ENCODE measurements at regions not wholly inside any gene's neighbourhood (a gene's known extent, or its start where the extent isn't known, plus 50 kb on each side); places are given as distances from the start of the nearest gene placed in this dataset.

DNA sequence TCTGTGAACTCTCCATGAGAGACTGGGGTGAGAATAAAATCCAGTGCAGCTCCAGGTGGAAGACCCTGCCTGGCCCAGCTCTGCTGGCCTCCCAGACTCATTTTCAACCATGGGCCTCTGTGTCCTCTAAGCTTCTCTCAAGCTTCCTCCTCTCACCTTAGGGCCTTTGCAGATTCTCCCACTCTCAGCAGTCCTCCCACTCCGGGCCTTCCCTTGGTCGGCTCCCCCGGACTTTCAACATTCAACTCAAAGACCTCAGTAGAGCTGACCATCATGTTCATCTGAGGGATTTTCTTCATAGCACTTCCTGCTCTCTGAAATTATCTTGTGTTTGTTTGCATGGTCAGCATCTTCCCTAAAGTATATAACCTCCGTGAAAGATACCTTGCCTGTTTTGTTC lies 370.5 kb upstream of the ZNF507 start:
- H3K27me3 ChIP-seq (ENCODE audit: control insufficient read depth, insufficient read depth, low read length): no peaks in the 10 kb centered on the region
- H3K9ac ChIP-seq (ENCODE audit: low read length in 3 of 3): no peak overlapping the region
- DNase-seq (peak in 1 of 5 donors; percentile 16), FAIRE-seq (no peak)
- no peak overlapping the region for H3K27ac ChIP-seq (ENCODE audit: low read depth in 2 of 2, low read length in 2 of 2)
- H3K36me3 ChIP-seq (ENCODE audit: control insufficient read depth in 2 of 3, insufficient read depth in 3 of 3, low read length in 3 of 3): no peaks in the 10 kb centered on the region
- intact Hi-C loops (cut with DNase I): no loop called here
- H3K4me3 ChIP-seq (ENCODE audit: low read length in 3 of 3): no peak overlapping the region
- H3K4me1 ChIP-seq (ENCODE audit: control insufficient read depth in 2 of 3, insufficient read depth in 2 of 3, low read depth in 1 of 3, low read length in 3 of 3): no peaks in the 10 kb centered on the region
- H3K9me3 ChIP-seq (ENCODE audit: control insufficient read depth in 2 of 3, insufficient read depth in 1 of 3, low read length in 3 of 3): no peaks in the 10 kb centered on the region
- TF ChIP-seq, protein P1, sequence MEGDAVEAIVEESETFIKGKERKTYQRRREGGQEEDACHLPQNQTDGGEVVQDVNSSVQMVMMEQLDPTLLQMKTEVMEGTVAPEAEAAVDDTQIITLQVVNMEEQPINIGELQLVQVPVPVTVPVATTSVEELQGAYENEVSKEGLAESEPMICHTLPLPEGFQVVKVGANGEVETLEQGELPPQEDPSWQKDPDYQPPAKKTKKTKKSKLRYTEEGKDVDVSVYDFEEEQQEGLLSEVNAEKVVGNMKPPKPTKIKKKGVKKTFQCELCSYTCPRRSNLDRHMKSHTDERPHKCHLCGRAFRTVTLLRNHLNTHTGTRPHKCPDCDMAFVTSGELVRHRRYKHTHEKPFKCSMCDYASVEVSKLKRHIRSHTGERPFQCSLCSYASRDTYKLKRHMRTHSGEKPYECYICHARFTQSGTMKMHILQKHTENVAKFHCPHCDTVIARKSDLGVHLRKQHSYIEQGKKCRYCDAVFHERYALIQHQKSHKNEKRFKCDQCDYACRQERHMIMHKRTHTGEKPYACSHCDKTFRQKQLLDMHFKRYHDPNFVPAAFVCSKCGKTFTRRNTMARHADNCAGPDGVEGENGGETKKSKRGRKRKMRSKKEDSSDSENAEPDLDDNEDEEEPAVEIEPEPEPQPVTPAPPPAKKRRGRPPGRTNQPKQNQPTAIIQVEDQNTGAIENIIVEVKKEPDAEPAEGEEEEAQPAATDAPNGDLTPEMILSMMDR (IDR thresholded peaks at IDR 0.05; ENCODE audit: borderline replicate concordance, extremely low read depth, insufficient read depth): no peak

DNA sequence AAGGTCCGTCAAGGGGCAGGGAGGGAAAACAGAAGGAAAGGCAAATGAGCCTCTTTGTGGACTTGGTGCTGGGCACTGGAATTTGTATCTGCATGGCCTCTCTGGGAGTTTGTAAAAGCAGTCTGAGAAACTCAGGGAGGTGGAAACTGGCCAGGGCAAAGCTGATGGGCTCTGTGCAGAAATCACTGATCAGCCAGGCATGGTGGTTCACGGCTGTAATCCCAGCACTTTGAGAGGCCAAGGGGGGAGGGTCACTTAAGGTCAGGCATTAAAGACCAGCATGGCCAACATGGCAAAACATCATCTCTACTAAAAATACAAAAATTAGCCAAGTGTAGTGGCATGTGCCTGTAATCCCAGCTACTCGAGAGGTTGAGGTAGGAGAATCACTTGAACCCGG lies 369.9 kb upstream of the ZNF507 start:
- H3K4me3 ChIP-seq (ENCODE audit: low read length in 3 of 3): no peak overlapping the region
- FAIRE-seq (no peak), DNase-seq (peak in 1 of 5 donors; percentile 7)
- H3K9me3 ChIP-seq (ENCODE audit: control insufficient read depth in 2 of 3, insufficient read depth in 1 of 3, low read length in 3 of 3): no peaks in the 10 kb centered on the region
- no peak overlapping the region for H3K9ac ChIP-seq (ENCODE audit: low read length in 3 of 3)
- intact Hi-C loops (cut with DNase I): no loop called here
- H3K4me1 ChIP-seq (ENCODE audit: control insufficient read depth in 2 of 3, insufficient read depth in 2 of 3, low read depth in 1 of 3, low read length in 3 of 3): no peaks in the 10 kb centered on the region
- no peaks in the 10 kb centered on the region for H3K27me3 ChIP-seq (ENCODE audit: control insufficient read depth, insufficient read depth, low read length)
- no peaks in the 10 kb centered on the region for H3K36me3 ChIP-seq (ENCODE audit: control insufficient read depth in 2 of 3, insufficient read depth in 3 of 3, low read length in 3 of 3)
- no peak overlapping the region for H3K27ac ChIP-seq (ENCODE audit: low read depth in 2 of 2, low read length in 2 of 2)
- TF ChIP-seq, protein P1 (IDR thresholded peaks at IDR 0.05; ENCODE audit: borderline replicate concordance, extremely low read depth, insufficient read depth): no peak

DNA sequence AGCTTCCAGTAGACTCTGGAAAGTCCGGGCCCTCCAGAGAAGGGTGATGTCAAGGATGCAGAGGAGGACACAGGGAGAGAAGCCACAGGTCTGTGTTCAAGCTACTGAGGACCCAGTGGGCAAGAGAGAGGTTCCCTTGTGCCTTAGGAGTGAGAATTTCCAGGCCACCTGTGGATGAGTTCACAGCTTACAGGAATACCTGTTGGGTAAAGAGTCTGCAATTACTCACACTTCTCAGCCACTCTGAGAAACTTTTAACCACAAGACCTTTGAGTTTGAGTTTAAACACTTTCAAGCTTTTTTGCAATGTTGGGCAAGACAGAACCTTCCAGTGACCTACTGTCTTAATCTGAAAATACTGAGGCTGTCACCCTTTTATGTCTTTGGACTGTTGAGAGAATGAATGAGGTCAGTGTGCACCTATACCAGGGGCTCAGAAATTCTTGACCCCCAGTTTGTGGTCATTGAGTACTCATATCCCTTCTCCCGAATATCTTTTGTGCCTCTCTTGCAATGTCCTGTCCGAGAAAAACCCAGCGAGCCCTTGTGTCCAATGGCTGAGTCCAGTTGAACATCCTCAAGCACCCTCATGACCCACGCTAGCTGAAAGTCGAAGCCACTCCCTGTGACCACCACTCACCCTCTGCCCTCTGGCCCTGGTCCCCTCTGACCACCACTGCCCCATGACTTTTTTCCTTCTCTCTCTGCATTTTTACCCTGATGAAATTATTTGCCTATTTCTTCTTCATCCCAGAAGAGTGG lies 368.5 kb upstream of the ZNF507 start:
- DNase-seq (no peak), FAIRE-seq (no peak)
- no peaks in the 10 kb centered on the region for H3K9me3 ChIP-seq (ENCODE audit: control insufficient read depth in 2 of 3, insufficient read depth in 1 of 3, low read length in 3 of 3)
- no peaks in the 10 kb centered on the region for H3K36me3 ChIP-seq (ENCODE audit: control insufficient read depth in 2 of 3, insufficient read depth in 3 of 3, low read length in 3 of 3)
- no peaks in the 10 kb centered on the region for H3K27me3 ChIP-seq (ENCODE audit: control insufficient read depth, insufficient read depth, low read length)
- TF ChIP-seq, protein P1 (IDR thresholded peaks at IDR 0.05; ENCODE audit: borderline replicate concordance, extremely low read depth, insufficient read depth): no peak
- H3K9ac ChIP-seq (ENCODE audit: low read length in 3 of 3): no peak overlapping the region
- no peak overlapping the region for H3K27ac ChIP-seq (ENCODE audit: low read depth in 2 of 2, low read length in 2 of 2)
- intact Hi-C loops (cut with DNase I): no loop called here
- H3K4me1 ChIP-seq (ENCODE audit: control insufficient read depth in 2 of 3, insufficient read depth in 2 of 3, low read depth in 1 of 3, low read length in 3 of 3): no peaks in the 10 kb centered on the region
- no peak overlapping the region for H3K4me3 ChIP-seq (ENCODE audit: low read length in 3 of 3)

DNA sequence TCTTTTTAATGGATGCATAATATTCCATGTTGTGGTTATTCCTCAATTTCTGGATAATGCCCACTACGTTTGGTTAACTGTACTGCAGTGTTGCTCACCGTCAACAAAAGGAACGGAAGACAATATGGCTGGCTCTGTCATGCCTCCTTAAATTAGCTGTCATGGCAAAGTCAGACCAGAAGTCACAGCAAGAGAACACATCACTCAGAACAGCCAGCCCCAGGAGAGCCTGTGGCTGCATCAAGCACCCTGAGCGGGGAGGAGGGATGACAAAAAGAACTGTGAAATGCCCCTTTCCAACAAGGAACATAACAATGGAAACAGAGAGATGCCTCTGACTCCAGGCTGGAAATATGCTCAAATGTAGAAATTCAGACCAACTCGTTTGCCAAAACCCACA lies 366.0 kb upstream of the ZNF507 start:
- no peaks in the 10 kb centered on the region for H3K9me3 ChIP-seq (ENCODE audit: control insufficient read depth in 2 of 3, insufficient read depth in 1 of 3, low read length in 3 of 3)
- H3K4me3 ChIP-seq (ENCODE audit: low read length in 3 of 3): no peak overlapping the region
- no peaks in the 10 kb centered on the region for H3K27me3 ChIP-seq (ENCODE audit: control insufficient read depth, insufficient read depth, low read length)
- H3K36me3 ChIP-seq (ENCODE audit: control insufficient read depth in 2 of 3, insufficient read depth in 3 of 3, low read length in 3 of 3): no peaks in the 10 kb centered on the region
- TF ChIP-seq, protein P1 (IDR thresholded peaks at IDR 0.05; ENCODE audit: borderline replicate concordance, extremely low read depth, insufficient read depth): no peak
- H3K27ac ChIP-seq (ENCODE audit: low read depth in 2 of 2, low read length in 2 of 2): no peak overlapping the region
- H3K4me1 ChIP-seq (ENCODE audit: control insufficient read depth in 2 of 3, insufficient read depth in 2 of 3, low read depth in 1 of 3, low read length in 3 of 3): no peaks in the 10 kb centered on the region
- H3K9ac ChIP-seq (ENCODE audit: low read length in 3 of 3): no peak overlapping the region
- intact Hi-C loops (cut with DNase I): no loop called here
- DNase-seq (no peak), FAIRE-seq (no peak)

Measured in kidney (tissue), 13 donors.